ENCODE measurements at regions not wholly inside any gene's neighbourhood (a gene's known extent, or its start where the extent isn't known, plus 50 kb on each side); places are given as distances from the start of the nearest gene placed in this dataset.
"Not testable (repeated sequence)": the region's sequence is repeated elsewhere in the genome, so short reads cannot be mapped to it uniquely, and the experiment has no call there.

GRCh38 chr5:162603443-162604070 is 536.0 kb downstream of the GABRG2 start:
- H3K27me3 Mint-ChIP-seq (ENCODE audit: low read depth): no peaks in the 10 kb centered on the region
- H3K36me3 Mint-ChIP-seq (ENCODE audit: insufficient read depth in 2 of 2): no peaks in the 10 kb centered on the region
- no peak for DNase-seq
- peaks cover 0 to 4% of the 10 kb centered on the region in 2 donors for H3K9me3 Mint-ChIP-seq
- H3K4me3 Mint-ChIP-seq: no peak overlapping the region
- no peaks in the 10 kb centered on the region for H3K4me1 Mint-ChIP-seq (ENCODE audit: low read depth)
- no peak for ATAC-seq (replicated peaks in 1 of 2)
- no peak overlapping the region for H3K27ac Mint-ChIP-seq

- DNase-seq (no peak), ATAC-seq (replicated peaks in 1 of 2) (no peak)
- Mint-ChIP-seq H3K9me3 (peaks cover 6 to 7% of the 10 kb centered on the region in 2 donors), H3K27ac (no peak overlapping the region), H3K4me3 (no peak overlapping the region), H3K36me3 (ENCODE audit: insufficient read depth in 2 of 2) (peaks cover 0 to 1% of the 10 kb centered on the region in 2 donors), H3K4me1 (ENCODE audit: low read depth) (no peaks in the 10 kb centered on the region), H3K27me3 (ENCODE audit: low read depth) (no peaks in the 10 kb centered on the region)
These were observed 540.3 kb downstream of the GABRG2 start for GRCh38 chr5:162607879-162608278.

GRCh38 chr5:162621726-162622263 is 554.2 kb downstream of the GABRG2 start:
- H3K36me3 Mint-ChIP-seq (ENCODE audit: insufficient read depth in 2 of 2); H3K4me3 Mint-ChIP-seq; H3K27ac Mint-ChIP-seq; H3K27me3 Mint-ChIP-seq (ENCODE audit: low read depth); ATAC-seq (replicated peaks in 1 of 2); H3K4me1 Mint-ChIP-seq (ENCODE audit: low read depth); DNase-seq: not testable (repeated sequence)
- peaks cover under 1 to 12% of the 10 kb centered on the region in 2 donors for H3K9me3 Mint-ChIP-seq

GRCh38 chr5:162624110-162624509 is 556.5 kb downstream of the GABRG2 start:
- H3K4me1 Mint-ChIP-seq (ENCODE audit: low read depth): no peaks in the 10 kb centered on the region
- peaks cover 0 to 2% of the 10 kb centered on the region in 2 donors for H3K36me3 Mint-ChIP-seq (ENCODE audit: insufficient read depth in 2 of 2)
- peaks cover 9 to 17% of the 10 kb centered on the region in 2 donors for H3K9me3 Mint-ChIP-seq
- no peak overlapping the region for H3K27ac Mint-ChIP-seq
- DNase-seq (no peak), ATAC-seq (replicated peaks in 1 of 2) (no peak)
- H3K27me3 Mint-ChIP-seq (ENCODE audit: low read depth): no peaks in the 10 kb centered on the region
- H3K4me3 Mint-ChIP-seq: no peak overlapping the region

GRCh38 chr5:162637481-162637880 is 569.9 kb downstream of the GABRG2 start:
- H3K27ac Mint-ChIP-seq: no peak overlapping the region
- DNase-seq: no peak
- H3K36me3 Mint-ChIP-seq (ENCODE audit: insufficient read depth in 2 of 2): peaks cover 1 to 6% of the 10 kb centered on the region in 2 donors
- no peaks in the 10 kb centered on the region for H3K4me1 Mint-ChIP-seq (ENCODE audit: low read depth)
- no peaks in the 10 kb centered on the region for H3K27me3 Mint-ChIP-seq (ENCODE audit: low read depth)
- no peak overlapping the region for H3K4me3 Mint-ChIP-seq
- no peak for ATAC-seq (replicated peaks in 1 of 2)
- peaks cover 9 to 17% of the 10 kb centered on the region in 2 donors for H3K9me3 Mint-ChIP-seq

- H3K27ac Mint-ChIP-seq: no peak overlapping the region
- DNase-seq (no peak), ATAC-seq (replicated peaks in 1 of 2) (no peak)
- H3K4me1 Mint-ChIP-seq (ENCODE audit: low read depth): no peaks in the 10 kb centered on the region
- no peak overlapping the region for H3K4me3 Mint-ChIP-seq
- no peaks in the 10 kb centered on the region for H3K27me3 Mint-ChIP-seq (ENCODE audit: low read depth)
- H3K36me3 Mint-ChIP-seq (ENCODE audit: insufficient read depth in 2 of 2): peaks cover 0 to 6% of the 10 kb centered on the region in 2 donors
- peaks cover 13 to 15% of the 10 kb centered on the region in 2 donors for H3K9me3 Mint-ChIP-seq
These were observed 571.3 kb downstream of the GABRG2 start for GRCh38 chr5:162638849-162639248.

GRCh38 chr5:162641142-162641813 is 573.7 kb downstream of the GABRG2 start:
- H3K4me3 Mint-ChIP-seq: no peak overlapping the region
- H3K27ac Mint-ChIP-seq: no peak overlapping the region
- DNase-seq (no peak), ATAC-seq (replicated peaks in 1 of 2) (no peak)
- peaks cover 8% of the 10 kb centered on the region in 2 donors for H3K9me3 Mint-ChIP-seq
- no peaks in the 10 kb centered on the region for H3K36me3 Mint-ChIP-seq (ENCODE audit: insufficient read depth in 2 of 2)
- H3K4me1 Mint-ChIP-seq (ENCODE audit: low read depth): no peaks in the 10 kb centered on the region
- no peaks in the 10 kb centered on the region for H3K27me3 Mint-ChIP-seq (ENCODE audit: low read depth)

- peaks cover 0 to 2% of the 10 kb centered on the region in 2 donors for H3K36me3 Mint-ChIP-seq (ENCODE audit: insufficient read depth in 2 of 2)
- H3K9me3 Mint-ChIP-seq: peaks cover 8 to 10% of the 10 kb centered on the region in 2 donors
- no peak overlapping the region for H3K27ac Mint-ChIP-seq
- H3K4me3 Mint-ChIP-seq: no peak overlapping the region
- DNase-seq (no peak), ATAC-seq (replicated peaks in 1 of 2) (no peak)
- H3K4me1 Mint-ChIP-seq (ENCODE audit: low read depth): no peaks in the 10 kb centered on the region
- no peaks in the 10 kb centered on the region for H3K27me3 Mint-ChIP-seq (ENCODE audit: low read depth)
These were observed 587.3 kb downstream of the GABRG2 start for GRCh38 chr5:162654661-162655405.

GRCh38 chr5:162657076-162657475 is 589.5 kb downstream of the GABRG2 start:
- Mint-ChIP-seq H3K36me3 (ENCODE audit: insufficient read depth in 2 of 2) (peaks cover 0 to 2% of the 10 kb centered on the region in 2 donors), H3K27me3 (ENCODE audit: low read depth) (no peaks in the 10 kb centered on the region), H3K4me1 (ENCODE audit: low read depth) (no peaks in the 10 kb centered on the region), H3K27ac (no peak overlapping the region), H3K4me3 (no peak overlapping the region), H3K9me3 (peaks cover 3 to 9% of the 10 kb centered on the region in 2 donors)
- ATAC-seq (replicated peaks in 1 of 2): no peak
- DNase-seq: no peak

GRCh38 chr5:162664846-162665245 is 597.3 kb downstream of the GABRG2 start:
- Mint-ChIP-seq H3K4me1 (ENCODE audit: low read depth) (no peaks in the 10 kb centered on the region), H3K36me3 (ENCODE audit: insufficient read depth in 2 of 2) (no peaks in the 10 kb centered on the region), H3K4me3 (no peak overlapping the region), H3K27ac (no peak overlapping the region), H3K27me3 (ENCODE audit: low read depth) (no peaks in the 10 kb centered on the region), H3K9me3 (peaks cover 0 to 4% of the 10 kb centered on the region in 2 donors)
- DNase-seq (no peak), ATAC-seq (replicated peaks in 1 of 2) (no peak)

- DNase-seq: no peak
- ATAC-seq (replicated peaks in 1 of 2): no peak
- no peaks in the 10 kb centered on the region for H3K27me3 Mint-ChIP-seq (ENCODE audit: low read depth)
- H3K36me3 Mint-ChIP-seq (ENCODE audit: insufficient read depth in 2 of 2): no peaks in the 10 kb centered on the region
- no peak overlapping the region for H3K27ac Mint-ChIP-seq
- peaks cover 0 to 5% of the 10 kb centered on the region in 2 donors for H3K9me3 Mint-ChIP-seq
- no peaks in the 10 kb centered on the region for H3K4me1 Mint-ChIP-seq (ENCODE audit: low read depth)
- no peak overlapping the region for H3K4me3 Mint-ChIP-seq
These were observed 601.4 kb downstream of the GABRG2 start for GRCh38 chr5:162668926-162669325.

- Mint-ChIP-seq H3K36me3 (ENCODE audit: insufficient read depth in 2 of 2) (no peaks in the 10 kb centered on the region), H3K9me3 (peaks cover 8% of the 10 kb centered on the region in 2 donors), H3K27ac (no peak overlapping the region), H3K27me3 (ENCODE audit: low read depth) (no peaks in the 10 kb centered on the region), H3K4me3 (no peak overlapping the region), H3K4me1 (ENCODE audit: low read depth) (no peaks in the 10 kb centered on the region)
- DNase-seq (no peak), ATAC-seq (replicated peaks in 1 of 2) (no peak)
These were observed 604.5 kb downstream of the GABRG2 start for GRCh38 chr5:162672061-162672460.

GRCh38 chr5:162683284-162683683 is 615.7 kb downstream of the GABRG2 start:
- Mint-ChIP-seq H3K36me3 (ENCODE audit: insufficient read depth in 2 of 2) (no peaks in the 10 kb centered on the region), H3K27me3 (ENCODE audit: low read depth) (no peaks in the 10 kb centered on the region), H3K4me1 (ENCODE audit: low read depth) (no peaks in the 10 kb centered on the region), H3K4me3 (no peak overlapping the region), H3K9me3 (peaks cover 4 to 5% of the 10 kb centered on the region in 2 donors), H3K27ac (no peak overlapping the region)
- no peak for DNase-seq
- ATAC-seq (replicated peaks in 1 of 2): no peak

Data from activated T-cell treated with anti-CD3 and anti-CD28 coated beads, Interleukin-2, amount 50 U/mL, for 72 hours (primary cell).